ENCODE measurements at regions not wholly inside any gene's neighbourhood (a gene's known extent, or its start where the extent isn't known, plus 50 kb on each side); places are given as distances from the start of the nearest gene placed in this dataset.

GRCh38 chr12:63078906-63079305 is 72.1 kb downstream of the AVPR1A start:
- Mint-ChIP-seq H3K9me3 (ENCODE audit: insufficient read depth) (no peaks in the 10 kb centered on the region), H3K4me1 (no peaks in the 10 kb centered on the region), H3K27ac (no peak overlapping the region), H3K4me3 (no peak overlapping the region), H3K27me3 (no peaks in the 10 kb centered on the region)
- no peaks in the 10 kb centered on the region for H3K36me3 ChIP-seq (replicated peaks in 1 of 2; ENCODE audit: control extremely low read depth in 1 of 2, control insufficient read depth in 1 of 2, extremely low read depth in 1 of 2, insufficient read depth in 2 of 2, low read length in 1 of 2)
- H3K4me2 ChIP-seq (replicated peaks; ENCODE audit: low read depth, low read length, poor library complexity, severe bottlenecking), result no peak overlapping the region
- H3K4me1 ChIP-seq (ENCODE audit: control insufficient read depth in 2 of 2, insufficient read depth in 2 of 2, low read length in 2 of 2), result no peaks in the 10 kb centered on the region
- no peak for TF ChIP-seq EZH2 (IDR thresholded peaks at IDR 0.05; ENCODE audit: borderline replicate concordance, insufficient read depth, low read depth, low read length, poor library complexity, severe bottlenecking)
- TF ChIP-seq, protein P1, sequence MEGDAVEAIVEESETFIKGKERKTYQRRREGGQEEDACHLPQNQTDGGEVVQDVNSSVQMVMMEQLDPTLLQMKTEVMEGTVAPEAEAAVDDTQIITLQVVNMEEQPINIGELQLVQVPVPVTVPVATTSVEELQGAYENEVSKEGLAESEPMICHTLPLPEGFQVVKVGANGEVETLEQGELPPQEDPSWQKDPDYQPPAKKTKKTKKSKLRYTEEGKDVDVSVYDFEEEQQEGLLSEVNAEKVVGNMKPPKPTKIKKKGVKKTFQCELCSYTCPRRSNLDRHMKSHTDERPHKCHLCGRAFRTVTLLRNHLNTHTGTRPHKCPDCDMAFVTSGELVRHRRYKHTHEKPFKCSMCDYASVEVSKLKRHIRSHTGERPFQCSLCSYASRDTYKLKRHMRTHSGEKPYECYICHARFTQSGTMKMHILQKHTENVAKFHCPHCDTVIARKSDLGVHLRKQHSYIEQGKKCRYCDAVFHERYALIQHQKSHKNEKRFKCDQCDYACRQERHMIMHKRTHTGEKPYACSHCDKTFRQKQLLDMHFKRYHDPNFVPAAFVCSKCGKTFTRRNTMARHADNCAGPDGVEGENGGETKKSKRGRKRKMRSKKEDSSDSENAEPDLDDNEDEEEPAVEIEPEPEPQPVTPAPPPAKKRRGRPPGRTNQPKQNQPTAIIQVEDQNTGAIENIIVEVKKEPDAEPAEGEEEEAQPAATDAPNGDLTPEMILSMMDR (IDR thresholded peaks at IDR 0.05), result no peak
- H4K20me1 ChIP-seq (ENCODE audit: control insufficient read depth, insufficient read depth, low read length, poor library complexity, severe bottlenecking), result no peaks in the 10 kb centered on the region
- WGBS (ENCODE audit: insufficient coverage), result 100% methylated on average over 1 of the region's 2 CpGs
- no peak overlapping the region for H3K9ac ChIP-seq (ENCODE audit: low read length)
- no peak overlapping the region for H2AFZ ChIP-seq (ENCODE audit: insufficient read depth, low read depth, low read length, poor library complexity, severe bottlenecking)
- no peaks in the 10 kb centered on the region for H3K9me3 ChIP-seq (ENCODE audit: control extremely low read depth in 1 of 3, control insufficient read depth in 2 of 3, insufficient read depth in 1 of 3, low read length in 2 of 3)
- DNase-seq (no peak), ATAC-seq (ENCODE audit: low read depth) (no peak)
- no peak overlapping the region for H3K27ac ChIP-seq (ENCODE audit: low read length in 2 of 2)
- ChIA-PET CTCF (no interaction called here), POLR2A (no interaction called here)
- intact Hi-C loops (cut with micrococcal nuclease), result loop anchor here (10.0 kb wide), 1 partner anchor 56 kb away; no protein-coding TSS in a partner anchor
- no peaks in the 10 kb centered on the region for H3K27me3 ChIP-seq (replicated peaks in 1 of 4; ENCODE audit: control extremely low read depth in 1 of 4, control insufficient read depth in 3 of 4, insufficient read depth in 4 of 4, low read length in 3 of 4)
- H3K4me3 ChIP-seq (ENCODE audit: control extremely low read depth in 1 of 5, extremely low read depth in 1 of 5, insufficient read depth in 1 of 5, low read depth in 2 of 5, low read length in 4 of 5), result no peak overlapping the region
- no peaks in the 10 kb centered on the region for H3K79me2 ChIP-seq (ENCODE audit: control insufficient read depth, insufficient read depth, low read length)

- Histone ChIP-seq H3K27ac (ENCODE audit: low read length in 2 of 2) (no peak overlapping the region), H3K4me2 (replicated peaks; ENCODE audit: low read depth, low read length, poor library complexity, severe bottlenecking) (no peak overlapping the region), H3K36me3 (replicated peaks in 1 of 2; ENCODE audit: control extremely low read depth in 1 of 2, control insufficient read depth in 1 of 2, extremely low read depth in 1 of 2, insufficient read depth in 2 of 2, low read length in 1 of 2) (no peaks in the 10 kb centered on the region), H3K4me3 (ENCODE audit: control extremely low read depth in 1 of 5, extremely low read depth in 1 of 5, insufficient read depth in 1 of 5, low read depth in 2 of 5, low read length in 4 of 5) (no peak overlapping the region), H4K20me1 (ENCODE audit: control insufficient read depth, insufficient read depth, low read length, poor library complexity, severe bottlenecking) (no peaks in the 10 kb centered on the region), H2AFZ (ENCODE audit: insufficient read depth, low read depth, low read length, poor library complexity, severe bottlenecking) (no peak overlapping the region), H3K9me3 (ENCODE audit: control extremely low read depth in 1 of 3, control insufficient read depth in 2 of 3, insufficient read depth in 1 of 3, low read length in 2 of 3) (no peaks in the 10 kb centered on the region), H3K79me2 (ENCODE audit: control insufficient read depth, insufficient read depth, low read length) (no peaks in the 10 kb centered on the region), H3K9ac (ENCODE audit: low read length) (no peak overlapping the region), H3K27me3 (replicated peaks in 1 of 4; ENCODE audit: control extremely low read depth in 1 of 4, control insufficient read depth in 3 of 4, insufficient read depth in 4 of 4, low read length in 3 of 4) (no peaks in the 10 kb centered on the region), H3K4me1 (ENCODE audit: control insufficient read depth in 2 of 2, insufficient read depth in 2 of 2, low read length in 2 of 2) (no peaks in the 10 kb centered on the region)
- Mint-ChIP-seq H3K4me1 (no peaks in the 10 kb centered on the region), H3K27me3 (no peaks in the 10 kb centered on the region), H3K9me3 (ENCODE audit: insufficient read depth) (no peaks in the 10 kb centered on the region), H3K27ac (no peak overlapping the region), H3K4me3 (no peak overlapping the region)
- intact Hi-C loops (cut with micrococcal nuclease), result loop anchor here (10.0 kb wide), 1 partner anchor 59 kb away; no protein-coding TSS in a partner anchor
- POLR2A ChIA-PET, result no interaction called here
- DNase-seq, result no peak
- CTCF ChIA-PET, result no interaction called here
- TF ChIP-seq, protein P1 (IDR thresholded peaks at IDR 0.05), result no peak
- no peak for TF ChIP-seq EZH2 (IDR thresholded peaks at IDR 0.05; ENCODE audit: borderline replicate concordance, insufficient read depth, low read depth, low read length, poor library complexity, severe bottlenecking)
- WGBS (ENCODE audit: insufficient coverage), result 100% methylated on average over 2 of the region's 3 CpGs
- no peak for ATAC-seq (ENCODE audit: low read depth)
These were observed 75.5 kb downstream of the AVPR1A start for GRCh38 chr12:63075376-63076060.
